Anterior cingulate cortex (tissue), 58 donors: ENCODE measurements at regions not wholly inside any gene's neighbourhood (a gene's known extent, or its start where the extent isn't known, plus 50 kb on each side); places are given as distances from the start of the nearest gene placed in this dataset.

ENCODE experiments used
- DNase-seq, 58 donors: peaks; one replicate each; lab custom pipeline; 2025; lab: John Stamatoyannopoulos, UW

DNA sequence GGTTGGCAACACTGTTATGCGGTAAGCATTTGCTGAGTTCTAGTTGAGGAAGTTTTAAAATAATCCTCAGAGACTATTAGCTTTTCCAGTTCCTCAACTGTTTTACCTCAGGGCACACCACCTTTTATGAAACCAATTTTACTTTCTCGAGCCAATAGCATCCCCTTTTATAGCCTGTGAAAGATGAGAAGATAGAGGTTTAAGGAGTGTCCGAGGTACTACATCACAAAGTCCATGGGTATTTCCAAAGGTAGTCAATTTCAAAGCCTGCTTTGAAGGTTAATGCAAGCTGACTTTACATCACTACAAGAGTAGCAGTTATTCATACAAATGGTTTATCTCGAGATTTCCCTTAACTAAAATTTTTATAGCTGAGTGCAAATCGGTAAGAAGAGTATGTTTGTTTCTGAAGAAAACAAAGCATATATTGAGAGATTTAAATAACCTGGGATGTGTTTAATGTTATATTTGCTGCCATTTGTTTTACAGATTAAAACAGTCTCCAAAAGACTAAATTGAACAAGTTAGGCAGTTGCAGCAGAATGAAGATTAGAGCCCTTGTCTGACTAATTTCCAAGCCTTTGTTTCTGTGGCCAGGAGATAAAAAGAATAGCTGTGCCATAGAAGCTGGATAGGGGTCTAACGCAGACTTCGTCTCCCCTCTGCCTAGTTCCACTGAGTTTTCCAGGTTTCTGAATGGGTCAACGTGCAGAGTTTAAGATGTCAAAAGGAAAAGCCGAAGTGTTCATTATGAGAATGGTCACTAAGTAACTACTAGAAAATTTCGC lies 74.7 kb upstream of the TRPC4 start:
- DNase-seq = no peak

DNA sequence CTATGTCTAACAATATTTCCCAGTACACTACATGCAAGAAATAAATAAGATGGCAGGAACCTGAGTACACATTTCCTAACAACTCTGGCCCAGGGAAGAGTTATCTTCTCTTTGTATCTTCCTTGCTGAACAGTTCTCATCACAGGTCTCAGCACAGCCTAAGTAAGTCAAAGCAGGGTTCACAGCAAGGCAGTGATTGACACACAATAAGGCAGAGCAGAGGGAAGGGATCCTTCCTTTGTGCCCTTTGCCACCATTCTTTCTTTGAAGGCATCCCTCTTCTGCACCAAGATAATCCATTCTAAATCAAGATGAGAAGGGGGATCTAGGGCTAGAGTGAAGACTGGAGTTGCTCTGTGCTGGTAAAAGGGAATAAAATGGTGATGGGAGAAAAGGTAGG lies 73.4 kb upstream of the TRPC4 start:
- no peak for DNase-seq

DNA sequence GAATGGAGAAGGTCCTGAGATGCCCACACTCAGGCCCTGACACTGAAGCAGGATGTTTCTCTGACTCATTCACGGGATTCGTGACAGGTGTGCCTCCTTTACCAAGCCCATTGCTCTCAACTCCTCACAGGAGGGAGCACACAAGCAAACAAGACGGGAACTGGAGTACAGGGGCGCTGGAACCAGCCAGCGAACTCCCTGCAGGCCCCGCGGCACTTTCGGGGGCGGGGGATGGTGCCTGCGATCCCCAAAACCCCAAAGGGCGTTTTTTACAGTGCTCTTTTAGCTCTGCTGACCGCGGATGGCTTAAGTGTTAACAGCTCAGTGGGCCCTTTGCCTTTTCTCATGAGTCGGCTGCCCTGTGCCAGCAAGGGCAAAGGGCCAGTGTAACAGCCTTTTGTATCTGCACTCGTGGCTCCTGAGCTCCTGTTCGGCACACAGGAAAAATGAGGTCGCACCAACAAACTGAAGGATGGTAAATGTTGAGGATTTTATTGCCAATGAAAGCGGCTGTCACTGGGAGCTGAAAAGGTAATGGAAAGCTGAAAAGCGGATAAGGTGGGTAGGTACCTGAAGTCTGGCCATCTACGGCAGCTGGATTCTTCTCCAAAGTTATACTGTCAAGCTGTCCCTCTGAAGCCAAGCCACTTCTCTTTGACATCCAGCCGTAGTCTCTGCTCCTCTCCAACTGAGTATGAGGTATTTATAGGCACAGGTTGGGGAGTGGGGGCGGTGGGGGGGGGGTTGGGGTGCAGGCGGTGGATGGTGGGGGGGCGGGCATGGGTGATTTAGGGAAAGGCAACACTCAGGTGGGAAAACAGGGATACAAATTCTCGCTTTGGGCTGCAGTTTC lies 65.0 kb upstream of the TRPC4 start:
- no peak for DNase-seq

DNA sequence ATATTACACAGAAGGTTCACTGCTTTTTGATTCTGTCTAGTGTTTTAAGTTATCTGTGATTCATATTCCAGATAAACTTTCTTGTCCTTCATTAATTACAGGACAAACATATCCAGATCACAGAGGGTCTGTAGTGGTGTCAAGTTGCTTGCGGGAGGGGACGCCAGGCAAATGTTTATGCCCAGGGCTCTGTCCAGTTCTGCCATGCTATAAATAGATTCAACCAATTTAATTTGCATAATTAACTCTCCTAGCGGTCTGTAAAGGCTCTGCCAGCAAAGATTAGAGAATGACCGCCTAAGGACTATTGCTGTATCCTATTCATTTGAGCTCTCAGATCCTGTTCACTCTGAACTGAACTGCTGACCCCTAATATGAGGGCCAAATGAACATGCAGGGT lies 59.7 kb upstream of the TRPC4 start:
- no peak for DNase-seq

DNA sequence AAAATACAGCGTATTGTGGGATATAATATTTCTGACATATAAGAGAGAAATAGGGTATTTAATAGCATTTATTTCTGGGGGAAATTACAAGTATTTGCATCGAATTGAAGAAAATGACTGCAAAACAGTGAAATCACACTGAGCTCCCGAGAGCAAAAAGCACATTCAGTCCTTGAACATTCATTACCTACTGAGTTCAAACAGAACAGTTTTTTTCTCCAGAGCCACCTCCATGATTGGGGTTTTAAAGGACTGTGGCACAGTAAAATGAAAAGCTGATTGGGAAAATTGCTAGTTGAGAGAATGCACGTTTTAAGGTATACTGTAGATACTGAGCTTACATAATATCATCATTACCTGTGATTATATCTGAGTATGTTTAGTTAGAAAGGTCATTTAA lies 58.0 kb upstream of the TRPC4 start:
- no peak for DNase-seq

DNA sequence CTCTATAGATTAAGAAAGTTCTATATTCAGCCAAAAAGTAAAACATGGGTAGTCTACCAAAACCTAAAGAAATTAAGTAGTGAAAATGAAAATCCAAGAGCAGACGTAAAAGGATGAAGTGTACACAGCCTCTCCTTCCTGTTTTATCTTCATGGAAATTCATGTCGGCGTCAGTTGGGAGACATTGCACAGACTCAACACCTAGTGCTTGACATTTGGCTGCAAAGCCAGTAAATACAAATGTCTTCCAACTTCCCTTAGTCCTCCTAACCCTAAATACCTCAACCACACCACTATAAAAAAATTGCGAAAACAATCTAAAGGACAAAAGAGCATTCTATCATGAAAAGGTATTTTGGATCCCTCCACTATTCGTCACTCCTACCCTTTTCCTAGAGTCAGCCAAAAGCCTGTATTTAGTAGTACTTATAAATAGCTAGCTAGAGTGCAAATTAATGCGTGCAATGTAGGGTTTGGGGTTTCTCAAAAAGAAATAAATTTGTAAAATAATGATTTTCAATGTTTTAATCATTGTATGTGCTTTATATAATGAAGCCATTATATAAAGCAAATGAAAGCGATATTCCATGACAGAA lies 56.4 kb upstream of the TRPC4 start:
- no peak for DNase-seq

DNA sequence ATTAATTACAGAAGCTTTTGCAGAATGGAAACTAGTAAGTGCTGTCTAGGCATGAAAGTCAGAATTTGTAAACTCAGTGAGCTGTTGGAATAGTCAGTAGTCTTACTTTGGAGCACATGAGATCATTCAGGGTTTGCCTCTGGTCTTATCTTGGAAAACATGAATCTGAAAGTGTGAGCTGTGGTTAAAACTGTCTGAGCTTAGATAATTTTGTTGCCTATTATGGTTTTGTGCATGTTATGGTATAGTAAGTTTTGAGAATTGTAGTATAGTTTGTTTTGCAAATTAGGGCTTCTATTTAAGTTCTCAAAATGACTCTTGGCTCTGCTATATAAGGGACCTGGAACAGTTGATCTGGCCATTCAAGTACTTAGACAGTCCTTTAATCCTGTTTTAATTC lies 53.7 kb upstream of the TRPC4 start:
- no peak for DNase-seq

DNA sequence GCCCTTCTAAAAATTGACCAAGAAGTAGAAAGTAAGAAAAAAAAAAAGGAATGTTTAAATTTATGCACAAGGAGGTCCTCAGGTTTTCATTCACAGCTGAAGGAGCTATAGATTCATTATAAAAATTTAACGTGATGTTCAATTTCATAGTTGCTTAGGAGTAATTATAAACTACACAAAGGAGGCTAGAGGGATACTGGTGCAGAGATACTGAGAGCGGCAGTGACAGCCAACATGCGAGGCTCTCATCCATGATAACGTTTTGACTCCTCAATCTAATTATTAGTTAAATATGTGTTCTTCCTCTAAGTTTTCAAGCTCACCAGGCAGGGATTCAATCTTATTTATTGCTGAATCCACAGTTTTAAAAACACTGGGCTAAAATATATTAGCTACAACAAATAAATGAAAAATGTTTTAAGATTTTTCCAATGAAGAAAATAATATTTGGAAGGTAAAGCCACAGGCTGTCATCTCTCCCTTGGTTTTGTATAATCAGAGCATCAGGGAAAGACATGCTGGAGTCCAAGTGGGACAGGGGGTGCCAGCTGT lies 49.8 kb upstream of the TRPC4 start:
- no peak for DNase-seq
